ENCODE measurements at regions not wholly inside any gene's neighbourhood (a gene's known extent, or its start where the extent isn't known, plus 50 kb on each side); places are given as distances from the start of the nearest gene placed in this dataset.

- no peaks in the 10 kb centered on the region for H3K36me3 ChIP-seq (replicated peaks in 1 of 2; ENCODE audit: control insufficient read depth in 1 of 2, insufficient read depth in 2 of 2, low read length in 2 of 2)
- no TSS peak for BruUV-seq (replicated peaks)
- no peak overlapping the region for H3K4me2 ChIP-seq (ENCODE audit: low read depth, low read length)
- 0% methylated on average over 1 of the region's 1 CpG for WGBS (ENCODE audit: low lambda C conversion rate)
- intact Hi-C loops (cut with micrococcal nuclease; ENCODE audit: unreplicated experiment) = no loop called here
- H3K79me2 ChIP-seq (ENCODE audit: insufficient read depth, low read length) = no peaks in the 10 kb centered on the region
- no peak overlapping the region for H2AFZ ChIP-seq (ENCODE audit: low read length)
- no peak overlapping the region for H3K9ac ChIP-seq (ENCODE audit: insufficient read depth, low read depth, low read length)
- H3K27ac ChIP-seq (ENCODE audit: extremely low read length, insufficient read depth, low read length) = no peak overlapping the region
- H3K4me1 ChIP-seq (ENCODE audit: insufficient read depth, low read length) = no peaks in the 10 kb centered on the region
- ChIA-PET POLR2A (no interaction called here), CTCF (ENCODE audit: low intra/inter-chr PET ratio, low total read pairs) (no interaction called here)
- peaks cover 2 to 10% of the 10 kb centered on the region in 2 experiments; a peak in 2 of 5 replicates for H3K27me3 ChIP-seq (ENCODE audit: control insufficient read depth in 1 of 2, insufficient read depth in 2 of 2, low read length in 2 of 2)
- no peaks in the 10 kb centered on the region for H4K20me1 ChIP-seq (ENCODE audit: insufficient read depth, low read length)
- FAIRE-seq (no peak), DNase-seq (ENCODE audit: low spot score) (no peak), ATAC-seq (no peak)
- no peak for TF ChIP-seq ZNF263 (CRISPR knock-in tag; IDR thresholded peaks at IDR 0.05)
- no peak for TF ChIP-seq ZNF737 (CRISPR knock-in tag; IDR thresholded peaks at IDR 0.05; ENCODE audit: borderline replicate concordance)
- TF ChIP-seq MTERF4 (CRISPR knock-in tag; IDR thresholded peaks at IDR 0.05) = no peak
- no peak for TF ChIP-seq ZNF766 (CRISPR knock-in tag; IDR thresholded peaks at IDR 0.05; ENCODE audit: borderline replicate concordance)
- TF ChIP-seq ZBTB2 (CRISPR knock-in tag; IDR thresholded peaks at IDR 0.05; ENCODE audit: low read depth) = no peak
- TF ChIP-seq MAFK (conservative IDR thresholded peaks at IDR 0.05 in 1 of 2, IDR thresholded peaks at IDR 0.05 in 1 of 2; ENCODE audit: low read length in 2 of 2) = no peak
- TF ChIP-seq ZBTB38 (CRISPR knock-in tag; IDR thresholded peaks at IDR 0.05) = no peak
- TF ChIP-seq ZNF674 (CRISPR knock-in tag; IDR thresholded peaks at IDR 0.05; ENCODE audit: low read depth) = no peak
- no peak for TF ChIP-seq FOSL1 (CRISPR knock-in tag; IDR thresholded peaks at IDR 0.05; ENCODE audit: borderline replicate concordance)
- TF ChIP-seq, protein P1, sequence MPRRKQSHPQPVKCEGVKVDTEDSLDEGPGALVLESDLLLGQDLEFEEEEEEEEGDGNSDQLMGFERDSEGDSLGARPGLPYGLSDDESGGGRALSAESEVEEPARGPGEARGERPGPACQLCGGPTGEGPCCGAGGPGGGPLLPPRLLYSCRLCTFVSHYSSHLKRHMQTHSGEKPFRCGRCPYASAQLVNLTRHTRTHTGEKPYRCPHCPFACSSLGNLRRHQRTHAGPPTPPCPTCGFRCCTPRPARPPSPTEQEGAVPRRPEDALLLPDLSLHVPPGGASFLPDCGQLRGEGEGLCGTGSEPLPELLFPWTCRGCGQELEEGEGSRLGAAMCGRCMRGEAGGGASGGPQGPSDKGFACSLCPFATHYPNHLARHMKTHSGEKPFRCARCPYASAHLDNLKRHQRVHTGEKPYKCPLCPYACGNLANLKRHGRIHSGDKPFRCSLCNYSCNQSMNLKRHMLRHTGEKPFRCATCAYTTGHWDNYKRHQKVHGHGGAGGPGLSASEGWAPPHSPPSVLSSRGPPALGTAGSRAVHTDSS (CRISPR knock-in tag; conservative IDR thresholded peaks at IDR 0.05) = no peak
- TF ChIP-seq, protein P2, sequence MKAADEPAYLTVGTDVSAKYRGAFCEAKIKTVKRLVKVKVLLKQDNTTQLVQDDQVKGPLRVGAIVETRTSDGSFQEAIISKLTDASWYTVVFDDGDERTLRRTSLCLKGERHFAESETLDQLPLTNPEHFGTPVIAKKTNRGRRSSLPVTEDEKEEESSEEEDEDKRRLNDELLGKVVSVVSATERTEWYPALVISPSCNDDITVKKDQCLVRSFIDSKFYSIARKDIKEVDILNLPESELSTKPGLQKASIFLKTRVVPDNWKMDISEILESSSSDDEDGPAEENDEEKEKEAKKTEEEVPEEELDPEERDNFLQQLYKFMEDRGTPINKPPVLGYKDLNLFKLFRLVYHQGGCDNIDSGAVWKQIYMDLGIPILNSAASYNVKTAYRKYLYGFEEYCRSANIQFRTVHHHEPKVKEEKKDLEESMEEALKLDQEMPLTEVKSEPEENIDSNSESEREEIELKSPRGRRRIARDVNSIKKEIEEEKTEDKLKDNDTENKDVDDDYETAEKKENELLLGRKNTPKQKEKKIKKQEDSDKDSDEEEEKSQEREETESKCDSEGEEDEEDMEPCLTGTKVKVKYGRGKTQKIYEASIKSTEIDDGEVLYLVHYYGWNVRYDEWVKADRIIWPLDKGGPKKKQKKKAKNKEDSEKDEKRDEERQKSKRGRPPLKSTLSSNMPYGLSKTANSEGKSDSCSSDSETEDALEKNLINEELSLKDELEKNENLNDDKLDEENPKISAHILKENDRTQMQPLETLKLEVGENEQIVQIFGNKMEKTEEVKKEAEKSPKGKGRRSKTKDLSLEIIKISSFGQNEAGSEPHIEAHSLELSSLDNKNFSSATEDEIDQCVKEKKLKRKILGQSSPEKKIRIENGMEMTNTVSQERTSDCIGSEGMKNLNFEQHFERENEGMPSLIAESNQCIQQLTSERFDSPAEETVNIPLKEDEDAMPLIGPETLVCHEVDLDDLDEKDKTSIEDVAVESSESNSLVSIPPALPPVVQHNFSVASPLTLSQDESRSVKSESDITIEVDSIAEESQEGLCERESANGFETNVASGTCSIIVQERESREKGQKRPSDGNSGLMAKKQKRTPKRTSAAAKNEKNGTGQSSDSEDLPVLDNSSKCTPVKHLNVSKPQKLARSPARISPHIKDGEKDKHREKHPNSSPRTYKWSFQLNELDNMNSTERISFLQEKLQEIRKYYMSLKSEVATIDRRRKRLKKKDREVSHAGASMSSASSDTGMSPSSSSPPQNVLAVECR (CRISPR knock-in tag; IDR thresholded peaks at IDR 0.05; ENCODE audit: borderline replicate concordance) = no peak
- no peak overlapping the region for H3K4me3 ChIP-seq (replicated peaks in 1 of 3; ENCODE audit: insufficient read depth in 1 of 3, low read depth in 2 of 3, low read length in 3 of 3)
- no peaks in the 10 kb centered on the region for H3K9me3 ChIP-seq (ENCODE audit: low read length)
- in situ Hi-C loops (cut with HindIII; ENCODE audit: extremely low pct_ligation_motif_present, low pct_unique_long_range_greater_than_20kb) = no loop called here
Observed at GRCh38 chr14:22264759-22265158, 324.3 kb downstream of the DAD1 start.

Data from HepG2 (cell line).